Brain microvascular endothelial cell (primary cell): ENCODE measurements at regions not wholly inside any gene's neighbourhood (a gene's known extent, or its start where the extent isn't known, plus 50 kb on each side); places are given as distances from the start of the nearest gene placed in this dataset.

Source experiments
- DNase-seq: peaks from one replicate; pipeline ENCODE4 v3.0.0-alpha.2; 2020
- H3K27ac ChIP-seq: fragments of 250-450 bp; sonication (Bioruptor Pico); 2 replicates; pipeline ENCODE4 v1.5.1; 2020; ENCODE audit warnings: mild to moderate bottlenecking, moderate library complexity
- H3K27me3 ChIP-seq: fragments of 250-450 bp; sonication (Bioruptor Pico); replicated peaks from 2 replicates; pipeline ENCODE4 v1.5.1; 2020; ENCODE audit warnings: mild to moderate bottlenecking
- H3K36me3 ChIP-seq: fragments of 250-450 bp; sonication (Bioruptor Pico); replicated peaks from 2 replicates; pipeline ENCODE4 v1.5.1; 2020; ENCODE audit warnings: mild to moderate bottlenecking
- H3K4me3 ChIP-seq: 2 replicates; pipeline ENCODE4 v1.5.1; 2011; ENCODE audit warnings: low read depth, mild to moderate bottlenecking, control low read depth, low read length, moderate library complexity
- CTCF ChIP-seq: IDR thresholded peaks from 2 replicates; pipeline ENCODE4 v1.5.1; 2011; ENCODE audit warnings: low read depth, mild to moderate bottlenecking, moderate library complexity, low read length, control low read depth, inconsistent platforms; ENCODE audit errors: missing control alignments
- in situ Hi-C: cut with HindIII; loops from 2 replicates; pipeline ENCODE4 v1.10.0; 2017; ENCODE audit warnings: low sequenced_read_pairs, low pct_ligation_motif_present

- in situ Hi-C loops = no loop called here
- DNase-seq = peak; percentile 34
- H3K36me3 ChIP-seq = no peaks in the 10 kb centered on the region
- no peak overlapping the region for H3K27ac ChIP-seq
- TF ChIP-seq CTCF = no peak
- no peaks in the 10 kb centered on the region for H3K27me3 ChIP-seq
- H3K4me3 ChIP-seq = no peak overlapping the region
These were observed 65.7 kb upstream of the PARD3B start for GRCh38 chr2:204479557-204479956.

GRCh38 chr2:204480676-204481075 lies 64.6 kb upstream of the PARD3B start:
- no peak overlapping the region for H3K27ac ChIP-seq
- no peak for DNase-seq
- no peaks in the 10 kb centered on the region for H3K36me3 ChIP-seq
- in situ Hi-C loops = no loop called here
- no peak for TF ChIP-seq CTCF
- no peaks in the 10 kb centered on the region for H3K27me3 ChIP-seq
- no peak overlapping the region for H3K4me3 ChIP-seq

- Histone ChIP-seq H3K4me3 (no peak overlapping the region), H3K27ac (no peak overlapping the region), H3K36me3 (no peaks in the 10 kb centered on the region), H3K27me3 (no peaks in the 10 kb centered on the region)
- TF ChIP-seq CTCF = no peak
- DNase-seq = no peak
- in situ Hi-C loops = no loop called here
These were observed 61.6 kb upstream of the PARD3B start for GRCh38 chr2:204483608-204484081.

- in situ Hi-C loops = no loop called here
- Histone ChIP-seq H3K27ac (no peak overlapping the region), H3K4me3 (no peak overlapping the region), H3K27me3 (no peaks in the 10 kb centered on the region), H3K36me3 (no peaks in the 10 kb centered on the region)
- no peak for DNase-seq
- TF ChIP-seq CTCF = no peak
These were observed 59.0 kb upstream of the PARD3B start for GRCh38 chr2:204486321-204486720.

GRCh38 chr2:204486805-204487204 lies 58.5 kb upstream of the PARD3B start:
- H3K36me3 ChIP-seq = no peaks in the 10 kb centered on the region
- peak overlapping the region; percentile 50 for H3K27ac ChIP-seq
- TF ChIP-seq CTCF = no peak
- H3K4me3 ChIP-seq = no peak overlapping the region
- no peaks in the 10 kb centered on the region for H3K27me3 ChIP-seq
- in situ Hi-C loops = no loop called here
- DNase-seq = peak; percentile 37

- in situ Hi-C loops = no loop called here
- Histone ChIP-seq H3K36me3 (no peaks in the 10 kb centered on the region), H3K4me3 (no peak overlapping the region), H3K27ac (peak overlapping the region; percentile 50), H3K27me3 (no peaks in the 10 kb centered on the region)
- TF ChIP-seq CTCF = no peak
- DNase-seq = no peak
These were observed 57.6 kb upstream of the PARD3B start for GRCh38 chr2:204487447-204488229.
